Endothelial cell (in vitro differentiated cells): ENCODE measurements at regions not wholly inside any gene's neighbourhood (a gene's known extent, or its start where the extent isn't known, plus 50 kb on each side); places are given as distances from the start of the nearest gene placed in this dataset.

Experiments used
- DNase-seq: peaks from one replicate; pipeline ENCODE4 v3.0.0; 2021; ENCODE audit warnings: low spot score
- H3K27ac Mint-ChIP-seq: one replicate; pipeline ENCODE4 v1.8.0; 2021; ENCODE audit warnings: mixed read lengths, inconsistent platforms; ENCODE audit not compliant: unreplicated experiment
- H3K27me3 Mint-ChIP-seq: one replicate; pipeline ENCODE4 v1.8.0; 2021; ENCODE audit warnings: mild to moderate bottlenecking, moderate library complexity, mixed read lengths, inconsistent platforms; ENCODE audit not compliant: unreplicated experiment
- H3K36me3 Mint-ChIP-seq: one replicate; pipeline ENCODE4 v1.8.0; 2021; ENCODE audit warnings: mild to moderate bottlenecking, low read depth, mixed read lengths, inconsistent platforms; ENCODE audit not compliant: unreplicated experiment
- H3K4me1 Mint-ChIP-seq: one replicate; pipeline ENCODE4 v1.8.0; 2021; ENCODE audit warnings: mild to moderate bottlenecking, mixed read lengths, inconsistent platforms; ENCODE audit not compliant: unreplicated experiment
- H3K4me3 Mint-ChIP-seq: one replicate; pipeline ENCODE4 v1.8.0; 2021; ENCODE audit warnings: mild to moderate bottlenecking, mixed read lengths, inconsistent platforms; ENCODE audit not compliant: unreplicated experiment
- H3K9me3 Mint-ChIP-seq: one replicate; pipeline ENCODE4 v1.8.0; 2021; ENCODE audit warnings: mixed read lengths, inconsistent platforms; ENCODE audit not compliant: unreplicated experiment
- TF ChIP-seq, protein P1 (sequence below): fragments of 200-600 bp; sonication (generic); IDR thresholded peaks from one replicate; pipeline ENCODE4 v1.5.0; 2021; ENCODE audit warnings: antibody characterized with exemption; ENCODE audit not compliant: unreplicated experiment

GRCh38 chr10:120188950-120189349 lies 268.1 kb upstream of the PLPP4 start:
- no peak for DNase-seq
- no peaks in the 10 kb centered on the region for H3K27me3 Mint-ChIP-seq
- no peaks in the 10 kb centered on the region for H3K36me3 Mint-ChIP-seq
- H3K4me3 Mint-ChIP-seq = no peak overlapping the region
- no peaks in the 10 kb centered on the region for H3K9me3 Mint-ChIP-seq
- no peaks in the 10 kb centered on the region for H3K4me1 Mint-ChIP-seq
- TF ChIP-seq, protein P1, sequence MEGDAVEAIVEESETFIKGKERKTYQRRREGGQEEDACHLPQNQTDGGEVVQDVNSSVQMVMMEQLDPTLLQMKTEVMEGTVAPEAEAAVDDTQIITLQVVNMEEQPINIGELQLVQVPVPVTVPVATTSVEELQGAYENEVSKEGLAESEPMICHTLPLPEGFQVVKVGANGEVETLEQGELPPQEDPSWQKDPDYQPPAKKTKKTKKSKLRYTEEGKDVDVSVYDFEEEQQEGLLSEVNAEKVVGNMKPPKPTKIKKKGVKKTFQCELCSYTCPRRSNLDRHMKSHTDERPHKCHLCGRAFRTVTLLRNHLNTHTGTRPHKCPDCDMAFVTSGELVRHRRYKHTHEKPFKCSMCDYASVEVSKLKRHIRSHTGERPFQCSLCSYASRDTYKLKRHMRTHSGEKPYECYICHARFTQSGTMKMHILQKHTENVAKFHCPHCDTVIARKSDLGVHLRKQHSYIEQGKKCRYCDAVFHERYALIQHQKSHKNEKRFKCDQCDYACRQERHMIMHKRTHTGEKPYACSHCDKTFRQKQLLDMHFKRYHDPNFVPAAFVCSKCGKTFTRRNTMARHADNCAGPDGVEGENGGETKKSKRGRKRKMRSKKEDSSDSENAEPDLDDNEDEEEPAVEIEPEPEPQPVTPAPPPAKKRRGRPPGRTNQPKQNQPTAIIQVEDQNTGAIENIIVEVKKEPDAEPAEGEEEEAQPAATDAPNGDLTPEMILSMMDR = no peak
- no peak overlapping the region for H3K27ac Mint-ChIP-seq

DNA sequence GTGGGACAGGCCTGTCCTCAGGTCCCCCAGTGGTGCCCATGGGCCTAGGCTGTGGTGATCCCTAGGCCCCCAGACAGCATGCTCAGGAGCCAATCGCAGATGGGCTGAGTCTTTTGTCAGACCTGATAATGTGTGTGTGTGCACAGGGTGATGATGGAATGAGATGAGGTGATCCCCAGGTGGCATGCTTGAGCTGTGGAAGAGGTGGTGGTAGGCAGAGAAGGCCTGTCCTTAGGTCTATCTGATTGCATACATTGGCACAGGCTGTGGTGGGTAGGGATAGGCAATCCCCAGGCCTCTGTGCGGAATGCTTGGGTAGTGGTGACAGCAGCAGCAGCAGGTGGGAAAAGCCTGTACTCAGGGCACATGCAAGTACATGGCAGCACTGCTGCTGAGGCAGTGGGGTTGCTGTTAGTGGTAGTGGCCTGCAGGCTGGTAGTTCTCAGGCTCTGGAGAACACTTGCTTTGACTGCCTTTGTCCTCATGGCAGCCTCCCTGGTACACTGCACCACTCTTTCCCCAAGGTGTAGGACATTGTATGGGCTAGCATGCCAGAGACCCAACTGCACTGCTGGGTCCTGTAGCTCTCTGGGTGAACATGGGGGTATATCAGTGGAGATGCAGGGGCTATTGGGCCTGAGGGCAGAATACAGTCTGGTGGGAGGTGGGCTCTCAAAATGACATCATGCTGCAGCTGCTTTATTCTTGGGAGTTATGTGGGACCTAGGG lies 260.9 kb upstream of the PLPP4 start:
- Mint-ChIP-seq H3K27ac (no peak overlapping the region), H3K9me3 (no peaks in the 10 kb centered on the region), H3K36me3 (peaks cover 7% of the 10 kb centered on the region), H3K27me3 (no peaks in the 10 kb centered on the region), H3K4me3 (no peak overlapping the region), H3K4me1 (no peaks in the 10 kb centered on the region)
- no peak for DNase-seq
- TF ChIP-seq, protein P1 = no peak

- TF ChIP-seq, protein P1 = no peak
Observed at GRCh38 chr10:120204877-120205276, 252.2 kb upstream of the PLPP4 start.

DNA sequence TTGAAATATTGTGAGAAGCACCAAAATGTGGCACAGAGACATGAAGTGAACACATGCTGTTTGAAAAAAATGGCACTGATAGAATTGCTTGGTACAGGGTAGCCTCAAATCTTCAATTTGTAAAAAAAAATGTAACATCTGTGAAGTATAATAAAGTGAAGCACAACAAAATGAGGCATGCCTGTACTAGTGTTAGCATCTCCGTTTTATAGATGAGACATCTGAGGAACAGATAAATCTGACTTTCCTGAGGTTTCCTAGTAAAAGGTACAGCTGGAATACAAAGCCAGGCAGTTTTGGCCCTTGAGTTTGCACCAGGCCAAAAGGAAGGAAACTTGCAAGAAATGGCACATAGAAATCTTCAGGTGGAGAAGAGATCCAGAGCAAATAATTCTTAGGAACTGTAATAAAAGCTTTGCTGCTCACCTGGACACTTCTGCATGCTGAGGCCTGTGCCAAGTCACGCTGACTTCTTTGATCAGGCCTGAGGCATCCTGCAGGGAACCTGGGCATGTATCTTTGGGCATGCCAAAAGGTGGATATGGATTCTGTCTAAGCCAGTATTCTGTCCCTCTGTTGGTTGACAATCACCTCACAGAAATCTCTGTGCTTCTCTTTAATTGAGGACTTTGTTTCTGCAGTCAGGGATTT lies 251.5 kb upstream of the PLPP4 start:
- Mint-ChIP-seq H3K9me3 (no peaks in the 10 kb centered on the region), H3K4me3 (no peak overlapping the region), H3K27ac (no peak overlapping the region), H3K4me1 (peaks cover 6% of the 10 kb centered on the region), H3K36me3 (no peaks in the 10 kb centered on the region), H3K27me3 (peaks cover 5% of the 10 kb centered on the region)
- TF ChIP-seq, protein P1 = no peak
- DNase-seq = no peak

More at GRCh38 chr10:120204877-120205276, 252.2 kb upstream of the PLPP4 start:
- Mint-ChIP-seq H3K9me3 (no peaks in the 10 kb centered on the region), H3K36me3 (no peaks in the 10 kb centered on the region), H3K4me1 (peaks cover 6% of the 10 kb centered on the region), H3K27ac (no peak overlapping the region), H3K4me3 (no peak overlapping the region), H3K27me3 (peaks cover 5% of the 10 kb centered on the region)
- DNase-seq = no peak

GRCh38 chr10:120208488-120208887 lies 248.5 kb upstream of the PLPP4 start:
- H3K36me3 Mint-ChIP-seq = no peaks in the 10 kb centered on the region
- no peak overlapping the region for H3K27ac Mint-ChIP-seq
- TF ChIP-seq, protein P1 = no peak
- no peak overlapping the region for H3K4me3 Mint-ChIP-seq
- H3K9me3 Mint-ChIP-seq = no peaks in the 10 kb centered on the region
- no peak for DNase-seq
- H3K27me3 Mint-ChIP-seq = peaks cover 5% of the 10 kb centered on the region
- H3K4me1 Mint-ChIP-seq = peaks cover 6% of the 10 kb centered on the region
